ENCODE measurements at regions not wholly inside any gene's neighbourhood (a gene's known extent, or its start where the extent isn't known, plus 50 kb on each side); places are given as distances from the start of the nearest gene placed in this dataset.

DNA sequence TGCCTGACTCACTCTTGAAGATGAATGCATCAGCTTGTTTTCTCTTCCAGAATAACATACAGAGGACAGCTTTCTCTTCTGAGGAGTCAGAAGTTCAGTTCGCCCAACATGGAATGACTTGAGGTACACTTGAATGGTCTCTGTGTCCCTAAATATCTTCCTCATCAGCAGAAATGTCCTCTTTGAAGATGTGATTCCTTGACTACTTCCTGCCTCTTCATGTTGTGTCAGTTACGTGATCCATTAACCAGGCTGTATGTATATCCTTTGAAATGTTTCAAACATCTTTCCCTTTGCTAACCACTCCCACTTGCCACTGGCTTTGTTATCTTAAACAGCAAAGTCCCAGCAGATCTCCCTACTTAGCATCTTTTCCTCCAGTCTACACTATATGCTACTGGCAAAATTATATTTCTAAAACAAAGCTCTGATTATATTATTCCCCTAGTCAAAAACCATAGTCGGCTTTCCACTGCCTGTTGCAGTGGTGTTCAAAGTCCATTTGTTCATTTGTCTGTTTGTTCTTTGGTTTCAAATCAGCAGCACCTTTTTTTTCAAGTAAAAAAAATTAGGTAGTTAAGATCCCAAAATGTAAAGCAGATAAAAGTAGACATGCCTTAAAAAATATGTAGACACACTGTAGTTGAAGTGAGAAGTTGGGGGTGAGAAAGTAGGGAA is 82.1 kb upstream of the PAK3 start:
- no peaks in the 10 kb centered on the region for H3F3A ChIP-seq (ENCODE audit: insufficient read depth)
- H4K20me1 ChIP-seq (ENCODE audit: low read depth, low read length), result no peaks in the 10 kb centered on the region
- H3K27ac ChIP-seq (ENCODE audit: low read depth, low read length), result no peak overlapping the region
- H2AFZ ChIP-seq (ENCODE audit: low read depth, low read length, severe bottlenecking), result no peak overlapping the region
- H3K27me3 ChIP-seq (ENCODE audit: low read length), result no peaks in the 10 kb centered on the region
- no peaks in the 10 kb centered on the region for H3K9me2 ChIP-seq (replicated peaks; ENCODE audit: insufficient read depth, low read length)
- TF ChIP-seq, protein P1, sequence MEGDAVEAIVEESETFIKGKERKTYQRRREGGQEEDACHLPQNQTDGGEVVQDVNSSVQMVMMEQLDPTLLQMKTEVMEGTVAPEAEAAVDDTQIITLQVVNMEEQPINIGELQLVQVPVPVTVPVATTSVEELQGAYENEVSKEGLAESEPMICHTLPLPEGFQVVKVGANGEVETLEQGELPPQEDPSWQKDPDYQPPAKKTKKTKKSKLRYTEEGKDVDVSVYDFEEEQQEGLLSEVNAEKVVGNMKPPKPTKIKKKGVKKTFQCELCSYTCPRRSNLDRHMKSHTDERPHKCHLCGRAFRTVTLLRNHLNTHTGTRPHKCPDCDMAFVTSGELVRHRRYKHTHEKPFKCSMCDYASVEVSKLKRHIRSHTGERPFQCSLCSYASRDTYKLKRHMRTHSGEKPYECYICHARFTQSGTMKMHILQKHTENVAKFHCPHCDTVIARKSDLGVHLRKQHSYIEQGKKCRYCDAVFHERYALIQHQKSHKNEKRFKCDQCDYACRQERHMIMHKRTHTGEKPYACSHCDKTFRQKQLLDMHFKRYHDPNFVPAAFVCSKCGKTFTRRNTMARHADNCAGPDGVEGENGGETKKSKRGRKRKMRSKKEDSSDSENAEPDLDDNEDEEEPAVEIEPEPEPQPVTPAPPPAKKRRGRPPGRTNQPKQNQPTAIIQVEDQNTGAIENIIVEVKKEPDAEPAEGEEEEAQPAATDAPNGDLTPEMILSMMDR (IDR thresholded peaks at IDR 0.05; ENCODE audit: insufficient read depth, low read length, poor library complexity, severe bottlenecking), result no peak
- no peak for TF ChIP-seq EZH2phosphoT487 (conservative IDR thresholded peaks at IDR 0.05; ENCODE audit: low read length)
- H3K4me2 ChIP-seq (ENCODE audit: low read depth, low read length, poor library complexity, severe bottlenecking), result no peak overlapping the region
- H3K36me3 ChIP-seq (ENCODE audit: low read length), result no peaks in the 10 kb centered on the region
- no peaks in the 10 kb centered on the region for H3K79me2 ChIP-seq (ENCODE audit: insufficient read depth, low read length)
- H3K9ac ChIP-seq (ENCODE audit: low read length), result no peak overlapping the region
- no peak overlapping the region for H3K4me3 ChIP-seq (ENCODE audit: insufficient read depth, low read length, poor library complexity, severe bottlenecking)
- H3K9me3 ChIP-seq (ENCODE audit: insufficient read depth, low read length), result no peaks in the 10 kb centered on the region

DNA sequence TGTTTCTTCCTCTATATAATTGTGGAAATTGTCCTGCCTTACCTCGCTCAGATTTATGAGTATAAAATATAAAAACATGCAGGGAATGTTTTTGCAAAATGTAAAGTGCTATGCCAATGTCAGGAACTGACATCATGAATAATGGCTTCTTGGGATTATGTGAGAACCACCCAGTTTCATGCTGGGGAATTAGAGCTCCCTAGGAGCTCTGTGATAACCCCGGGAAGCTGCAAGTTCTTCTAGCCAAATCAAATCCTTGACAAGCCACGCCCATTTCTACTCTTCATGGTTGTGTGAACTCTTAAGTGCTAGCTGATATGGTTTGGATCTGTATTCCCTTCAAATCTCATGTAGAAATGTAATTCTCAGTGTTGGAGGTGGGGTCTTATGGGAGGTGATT is 85.9 kb upstream of the PAK3 start:
- no peaks in the 10 kb centered on the region for H3K27me3 ChIP-seq (ENCODE audit: low read length)
- H3F3A ChIP-seq (ENCODE audit: insufficient read depth), result no peaks in the 10 kb centered on the region
- no peak overlapping the region for H3K9ac ChIP-seq (ENCODE audit: low read length)
- H3K79me2 ChIP-seq (ENCODE audit: insufficient read depth, low read length), result no peaks in the 10 kb centered on the region
- H3K9me3 ChIP-seq (ENCODE audit: insufficient read depth, low read length), result no peaks in the 10 kb centered on the region
- H3K4me2 ChIP-seq (ENCODE audit: low read depth, low read length, poor library complexity, severe bottlenecking), result no peak overlapping the region
- no peaks in the 10 kb centered on the region for H3K9me2 ChIP-seq (replicated peaks; ENCODE audit: insufficient read depth, low read length)
- H3K27ac ChIP-seq (ENCODE audit: low read depth, low read length), result no peak overlapping the region
- no peak overlapping the region for H2AFZ ChIP-seq (ENCODE audit: low read depth, low read length, severe bottlenecking)
- H3K36me3 ChIP-seq (ENCODE audit: low read length), result no peaks in the 10 kb centered on the region
- no peak overlapping the region for H3K4me3 ChIP-seq (ENCODE audit: insufficient read depth, low read length, poor library complexity, severe bottlenecking)
- no peaks in the 10 kb centered on the region for H4K20me1 ChIP-seq (ENCODE audit: low read depth, low read length)
- TF ChIP-seq, protein P1 (IDR thresholded peaks at IDR 0.05; ENCODE audit: insufficient read depth, low read length, poor library complexity, severe bottlenecking), result no peak
- no peak for TF ChIP-seq EZH2phosphoT487 (conservative IDR thresholded peaks at IDR 0.05; ENCODE audit: low read length)

DNA sequence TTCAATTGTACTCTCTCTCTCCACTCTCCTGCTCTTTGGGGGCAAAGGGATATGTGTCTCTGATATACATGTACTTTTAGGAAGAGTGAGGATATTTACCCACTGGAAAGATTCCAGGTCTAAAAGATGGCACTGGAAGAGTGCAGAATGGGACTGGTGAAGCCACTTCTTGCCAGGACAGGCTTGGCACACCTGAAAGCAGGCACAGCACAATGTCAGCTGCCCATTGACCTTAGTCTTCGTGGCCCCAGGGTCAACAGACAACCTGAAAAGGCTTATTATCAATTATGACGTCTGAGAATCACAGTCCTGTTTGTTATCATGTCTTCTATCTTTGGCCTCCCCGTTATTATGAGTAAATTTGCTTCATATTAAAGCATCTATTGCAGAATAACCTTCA is 86.7 kb upstream of the PAK3 start:
- H3K9ac ChIP-seq (ENCODE audit: low read length), result no peak overlapping the region
- no peaks in the 10 kb centered on the region for H3K9me3 ChIP-seq (ENCODE audit: insufficient read depth, low read length)
- no peaks in the 10 kb centered on the region for H3K36me3 ChIP-seq (ENCODE audit: low read length)
- no peak overlapping the region for H3K4me2 ChIP-seq (ENCODE audit: low read depth, low read length, poor library complexity, severe bottlenecking)
- H4K20me1 ChIP-seq (ENCODE audit: low read depth, low read length), result no peaks in the 10 kb centered on the region
- TF ChIP-seq, protein P1 (IDR thresholded peaks at IDR 0.05; ENCODE audit: insufficient read depth, low read length, poor library complexity, severe bottlenecking), result no peak
- no peak for TF ChIP-seq EZH2phosphoT487 (conservative IDR thresholded peaks at IDR 0.05; ENCODE audit: low read length)
- H3F3A ChIP-seq (ENCODE audit: insufficient read depth), result no peaks in the 10 kb centered on the region
- H3K4me3 ChIP-seq (ENCODE audit: insufficient read depth, low read length, poor library complexity, severe bottlenecking), result no peak overlapping the region
- H2AFZ ChIP-seq (ENCODE audit: low read depth, low read length, severe bottlenecking), result no peak overlapping the region
- H3K9me2 ChIP-seq (replicated peaks; ENCODE audit: insufficient read depth, low read length), result no peaks in the 10 kb centered on the region
- H3K27me3 ChIP-seq (ENCODE audit: low read length), result no peaks in the 10 kb centered on the region
- no peaks in the 10 kb centered on the region for H3K79me2 ChIP-seq (ENCODE audit: insufficient read depth, low read length)
- H3K27ac ChIP-seq (ENCODE audit: low read depth, low read length), result no peak overlapping the region
